DND-41 (cell line): ENCODE measurements at regions not wholly inside any gene's neighbourhood (a gene's known extent, or its start where the extent isn't known, plus 50 kb on each side); places are given as distances from the start of the nearest gene placed in this dataset.

ENCODE experiments used
- EZH2 ChIP-seq: IDR thresholded peaks from 3 replicates; pipeline ENCODE4 v1.6.1; 2012; ENCODE audit warnings: borderline replicate concordance, low read depth, mild to moderate bottlenecking, moderate library complexity, low read length, inconsistent platforms; ENCODE audit not compliant: severe bottlenecking
- TF ChIP-seq, protein P1 (sequence below): IDR thresholded peaks from 2 replicates; pipeline ENCODE4 v1.5.1; 2012; ENCODE audit warnings: borderline replicate concordance, low read length, moderate library complexity, mild to moderate bottlenecking; ENCODE audit not compliant: poor library complexity, severe bottlenecking; ENCODE audit errors: extremely low read depth

DNA sequence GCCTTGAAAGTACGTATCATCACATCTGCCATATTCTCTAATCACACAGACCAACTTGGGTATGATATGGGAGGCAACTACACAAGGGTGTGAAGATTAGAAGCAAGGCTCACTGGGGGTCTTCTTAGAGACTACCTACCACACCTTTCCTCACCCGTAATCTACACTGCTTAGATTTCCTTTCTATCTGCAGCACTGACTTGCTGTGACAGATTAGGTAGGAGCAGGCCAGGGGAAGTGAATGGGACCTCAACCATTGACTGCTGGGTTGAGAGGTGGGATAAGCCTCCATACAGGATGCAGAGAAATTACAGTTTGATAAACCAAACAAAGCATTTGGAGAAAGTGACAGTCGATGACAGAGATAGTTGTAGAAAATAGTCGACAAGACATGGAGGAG lies 119.0 kb upstream of the SERPINE2 start:
- TF ChIP-seq EZH2: no peak
- TF ChIP-seq, protein P1, sequence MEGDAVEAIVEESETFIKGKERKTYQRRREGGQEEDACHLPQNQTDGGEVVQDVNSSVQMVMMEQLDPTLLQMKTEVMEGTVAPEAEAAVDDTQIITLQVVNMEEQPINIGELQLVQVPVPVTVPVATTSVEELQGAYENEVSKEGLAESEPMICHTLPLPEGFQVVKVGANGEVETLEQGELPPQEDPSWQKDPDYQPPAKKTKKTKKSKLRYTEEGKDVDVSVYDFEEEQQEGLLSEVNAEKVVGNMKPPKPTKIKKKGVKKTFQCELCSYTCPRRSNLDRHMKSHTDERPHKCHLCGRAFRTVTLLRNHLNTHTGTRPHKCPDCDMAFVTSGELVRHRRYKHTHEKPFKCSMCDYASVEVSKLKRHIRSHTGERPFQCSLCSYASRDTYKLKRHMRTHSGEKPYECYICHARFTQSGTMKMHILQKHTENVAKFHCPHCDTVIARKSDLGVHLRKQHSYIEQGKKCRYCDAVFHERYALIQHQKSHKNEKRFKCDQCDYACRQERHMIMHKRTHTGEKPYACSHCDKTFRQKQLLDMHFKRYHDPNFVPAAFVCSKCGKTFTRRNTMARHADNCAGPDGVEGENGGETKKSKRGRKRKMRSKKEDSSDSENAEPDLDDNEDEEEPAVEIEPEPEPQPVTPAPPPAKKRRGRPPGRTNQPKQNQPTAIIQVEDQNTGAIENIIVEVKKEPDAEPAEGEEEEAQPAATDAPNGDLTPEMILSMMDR: no peak
